Neural cell (in vitro differentiated cells): ENCODE measurements at regions not wholly inside any gene's neighbourhood (a gene's known extent, or its start where the extent isn't known, plus 50 kb on each side); places are given as distances from the start of the nearest gene placed in this dataset.
"Not testable (repeated sequence)": the region's sequence is repeated elsewhere in the genome, so short reads cannot be mapped to it uniquely, and the experiment has no call there.

Source experiments
- H2AFZ ChIP-seq: fragments of 200-600, 300-800 bp; sonication (generic), shearing (Covaris generic); 2 replicates; pipeline ENCODE4 v1.6.0; 2014; ENCODE audit warnings: low read depth, mild to moderate bottlenecking, antibody characterized with exemption, low read length, moderate library complexity
- H3F3A ChIP-seq: fragments of 200-600 bp; shearing (Covaris generic); 2 replicates; pipeline ENCODE4 v1.6.1; 2016; ENCODE audit warnings: mild to moderate bottlenecking, moderate library complexity, mixed read lengths, antibody characterized with exemption, low read length; ENCODE audit not compliant: insufficient read depth, poor library complexity, severe bottlenecking
- H3K27ac ChIP-seq: fragments of 200-600, 300-800 bp; sonication (generic), shearing (Covaris generic); 2 replicates; pipeline ENCODE4 v1.5.1; 2014; ENCODE audit warnings: mild to moderate bottlenecking, low read length, moderate library complexity
- H3K27me3 ChIP-seq: fragments of 300-800, 200-600 bp; sonication (generic), shearing (Covaris generic); 2 replicates; pipeline ENCODE4 v1.6.0; 2014; ENCODE audit warnings: mild to moderate bottlenecking, low read depth, low read length, moderate library complexity; ENCODE audit not compliant: insufficient read depth
- H3K36me3 ChIP-seq: fragments of 300-800, 200-600 bp; sonication (generic), shearing (Covaris generic); 2 replicates; pipeline ENCODE4 v1.5.1; 2014; ENCODE audit warnings: mild to moderate bottlenecking, antibody characterized with exemption, low read length, moderate library complexity; ENCODE audit not compliant: insufficient read depth
- H3K4me2 ChIP-seq: fragments of 300-800, 200-600 bp; sonication (generic), shearing (Covaris generic); 2 replicates; pipeline ENCODE4 v1.6.0; 2014; ENCODE audit warnings: mild to moderate bottlenecking, low read length
- H3K4me3 ChIP-seq: fragments of 300-800, 200-600 bp; sonication (generic), shearing (Covaris generic); 2 replicates; pipeline ENCODE4 v1.5.1; 2014; ENCODE audit warnings: mild to moderate bottlenecking, low read length, moderate library complexity
- H3K79me2 ChIP-seq: fragments of 200-600 bp; shearing (Covaris generic); replicated peaks from 2 replicates; pipeline ENCODE4 v1.6.0; 2014; ENCODE audit warnings: mild to moderate bottlenecking, low read length, moderate library complexity; ENCODE audit not compliant: insufficient read depth
- H3K9ac ChIP-seq: fragments of 300-800, 200-600 bp; sonication (generic), shearing (Covaris generic); 2 replicates; pipeline ENCODE4 v1.6.1; 2016; ENCODE audit warnings: mild to moderate bottlenecking, low read length, mixed read lengths
- H3K9me2 ChIP-seq: fragments of 200-600 bp; shearing (Covaris generic); 2 replicates; pipeline ENCODE4 v1.6.1; 2016; ENCODE audit warnings: mild to moderate bottlenecking, low read length, mixed read lengths; ENCODE audit not compliant: insufficient read depth
- H3K9me3 ChIP-seq: fragments of 200-600, 300-800 bp; sonication (generic), shearing (Covaris generic); 2 replicates; pipeline ENCODE4 v1.6.1; 2016; ENCODE audit warnings: mild to moderate bottlenecking, mixed run types, low read length, moderate library complexity, mixed read lengths
- H4K20me1 ChIP-seq: fragments of 200-600 bp; shearing (Covaris generic); 2 replicates; pipeline ENCODE4 v1.6.1; 2016; ENCODE audit warnings: mild to moderate bottlenecking, mixed run types; ENCODE audit not compliant: insufficient read depth
- EP300 ChIP-seq: fragments of 450-650 bp; conservative IDR thresholded peaks from 2 replicates; pipeline ENCODE4 v1.6.1; 2014; ENCODE audit warnings: antibody characterized with exemption, mild to moderate bottlenecking, moderate library complexity; ENCODE audit not compliant: poor library complexity, severe bottlenecking
- EZH2 ChIP-seq: fragments of 200-600, 300-800 bp; shearing (Covaris generic), sonication (generic); IDR thresholded peaks from 2 replicates; pipeline ENCODE4 v1.6.1; 2014; ENCODE audit warnings: antibody characterized with exemption, low read length, borderline replicate concordance, mild to moderate bottlenecking; ENCODE audit not compliant: insufficient read depth, poor library complexity, severe bottlenecking
- MXI1 ChIP-seq: fragments of 450-650 bp; conservative IDR thresholded peaks from 2 replicates; pipeline ENCODE4 v1.6.1; 2014; ENCODE audit warnings: antibody characterized with exemption, mild to moderate bottlenecking; ENCODE audit not compliant: poor library complexity, severe bottlenecking
- POLR2AphosphoS5 ChIP-seq: IDR thresholded peaks from 2 replicates; pipeline ENCODE4 v1.6.1; 2012
- RAD21 ChIP-seq: fragments of 450-650 bp; conservative IDR thresholded peaks from 2 replicates; pipeline ENCODE4 v1.6.1; 2014; ENCODE audit warnings: antibody characterized with exemption, mild to moderate bottlenecking, moderate library complexity
- REST ChIP-seq: IDR thresholded peaks from 2 replicates; pipeline ENCODE4 v1.6.1; 2012; ENCODE audit warnings: borderline replicate concordance
- SMC3 ChIP-seq: fragments of 450-650 bp; conservative IDR thresholded peaks from 2 replicates; pipeline ENCODE4 v1.6.1; 2014; ENCODE audit warnings: antibody characterized with exemption, mild to moderate bottlenecking, moderate library complexity; ENCODE audit not compliant: poor library complexity

GRCh38 chr10:78672918-78673317 lies 395.8 kb upstream of the ZMIZ1 start:
- no peaks in the 10 kb centered on the region for H3K36me3 ChIP-seq
- no peak overlapping the region for H3K9ac ChIP-seq
- H3K4me3 ChIP-seq, result no peak overlapping the region
- no peaks in the 10 kb centered on the region for H3K9me2 ChIP-seq
- no peaks in the 10 kb centered on the region for H3K9me3 ChIP-seq
- no peak overlapping the region for H3K4me2 ChIP-seq
- H3K27ac ChIP-seq, result no peak overlapping the region
- no peak for TF ChIP-seq POLR2AphosphoS5
- H3K27me3 ChIP-seq, result no peaks in the 10 kb centered on the region
- H3K79me2 ChIP-seq, result no peaks in the 10 kb centered on the region
- H4K20me1 ChIP-seq, result no peaks in the 10 kb centered on the region
- no peak overlapping the region for H2AFZ ChIP-seq
- H3F3A ChIP-seq, result no peaks in the 10 kb centered on the region

- not testable (repeated sequence) for H3K9me2 ChIP-seq, H3K79me2 ChIP-seq, H3K36me3 ChIP-seq, H3K4me2 ChIP-seq, H3K27me3 ChIP-seq, H3K9me3 ChIP-seq, H2AFZ ChIP-seq, H3K27ac ChIP-seq, H3K9ac ChIP-seq, H3F3A ChIP-seq, H3K4me3 ChIP-seq, H4K20me1 ChIP-seq
Observed at GRCh38 chr10:78681141-78681540, 387.6 kb upstream of the ZMIZ1 start.

GRCh38 chr10:78681986-78682385 lies 386.8 kb upstream of the ZMIZ1 start:
- not testable (repeated sequence) for H3K9me2 ChIP-seq, H3K27ac ChIP-seq, H3K36me3 ChIP-seq, H3K27me3 ChIP-seq, H3K79me2 ChIP-seq, H3K9me3 ChIP-seq, H3F3A ChIP-seq, H3K9ac ChIP-seq, H3K4me2 ChIP-seq, H3K4me3 ChIP-seq, H4K20me1 ChIP-seq, H2AFZ ChIP-seq

- Histone ChIP-seq H3K79me2 (no peaks in the 10 kb centered on the region), H3K4me2 (no peak overlapping the region), H3K9me2 (no peaks in the 10 kb centered on the region), H3K9me3 (no peaks in the 10 kb centered on the region), H3K9ac (peak overlapping the region; percentile 62), H3K36me3 (no peaks in the 10 kb centered on the region), H3F3A (peaks cover 4% of the 10 kb centered on the region), H3K27ac (peak overlapping the region; percentile 71), H3K4me3 (no peak overlapping the region), H4K20me1 (no peaks in the 10 kb centered on the region), H2AFZ (peak overlapping the region; percentile 57), H3K27me3 (no peaks in the 10 kb centered on the region)
- TF ChIP-seq RAD21, result peak; percentile 40
- peak; percentile 60 for TF ChIP-seq POLR2AphosphoS5
- peak; percentile 25 for TF ChIP-seq EP300
- TF ChIP-seq EZH2, result no peak
- TF ChIP-seq REST, result peak; percentile 68
- no peak for TF ChIP-seq SMC3
- no peak for TF ChIP-seq MXI1
Observed at GRCh38 chr10:78684947-78685346, 383.8 kb upstream of the ZMIZ1 start.
